HG03378 (cell line): ENCODE measurements at regions not wholly inside any gene's neighbourhood (a gene's known extent, or its start where the extent isn't known, plus 50 kb on each side); places are given as distances from the start of the nearest gene placed in this dataset.

ENCODE experiments used
- ATAC-seq: cut with Tn5 transposase; IDR thresholded peaks from one replicate; pipeline ENCODE4 v1.9.1; 2021; ENCODE audit warnings: mild to moderate bottlenecking, moderate library complexity; ENCODE audit not compliant: unreplicated experiment

DNA sequence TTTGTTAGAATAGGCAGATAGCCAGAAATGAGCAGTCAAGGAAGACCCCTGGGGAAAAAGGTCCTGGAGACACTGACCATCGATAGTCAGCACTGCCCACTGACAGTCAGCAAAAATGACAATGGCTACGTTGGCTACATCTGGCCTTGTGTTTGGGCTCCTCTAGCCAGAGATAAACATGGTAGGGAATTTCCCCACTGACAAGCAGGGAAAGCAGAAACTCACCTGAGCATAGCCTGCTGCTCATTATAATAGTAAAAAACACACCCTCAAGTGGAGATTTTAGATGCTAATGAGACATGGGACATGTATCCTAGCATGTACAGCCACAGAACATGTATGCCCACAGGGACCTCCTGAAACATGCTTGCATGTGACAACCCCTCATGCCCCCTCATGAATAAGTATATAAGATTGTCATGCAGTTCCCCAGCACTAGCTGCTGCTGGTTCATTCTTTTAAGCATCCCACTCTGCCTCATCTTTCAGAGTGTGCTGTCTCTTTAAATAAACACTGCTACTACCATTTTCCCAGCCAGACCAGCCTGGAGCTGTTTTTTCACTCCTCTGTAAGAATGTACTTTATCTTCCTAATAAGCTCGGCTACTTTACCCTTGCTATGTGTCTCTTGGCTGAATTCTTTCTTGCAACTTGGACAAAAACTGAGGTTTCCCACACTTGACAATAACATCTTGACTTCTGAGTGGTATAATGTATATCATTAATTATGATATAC, 550.1 kb upstream of the CDH8 start:
- no peak for ATAC-seq

DNA sequence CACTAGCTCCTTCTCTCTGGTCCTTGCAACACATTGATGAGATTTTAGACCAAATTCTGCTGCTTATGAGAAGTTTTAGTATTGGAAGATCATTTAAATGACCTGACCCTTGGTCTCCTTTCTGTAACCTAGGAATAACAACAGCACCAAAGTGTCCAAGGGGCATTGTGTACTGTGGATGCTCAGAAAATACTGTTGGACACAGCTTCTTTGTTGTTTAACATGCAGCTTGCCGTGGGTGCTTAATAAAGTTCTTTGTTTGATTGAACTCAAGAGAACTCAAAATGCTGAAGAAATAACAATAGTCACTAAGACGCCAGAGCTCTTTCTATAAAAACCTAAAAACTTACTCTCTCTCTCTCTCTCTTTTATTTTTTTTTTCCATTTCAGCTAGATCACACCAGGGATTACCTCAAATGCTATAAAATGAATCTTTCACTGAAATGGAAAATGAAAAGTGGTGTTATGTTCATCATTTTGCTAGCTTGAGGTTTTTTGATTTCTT, 548.9 kb upstream of the CDH8 start:
- ATAC-seq: no peak

DNA sequence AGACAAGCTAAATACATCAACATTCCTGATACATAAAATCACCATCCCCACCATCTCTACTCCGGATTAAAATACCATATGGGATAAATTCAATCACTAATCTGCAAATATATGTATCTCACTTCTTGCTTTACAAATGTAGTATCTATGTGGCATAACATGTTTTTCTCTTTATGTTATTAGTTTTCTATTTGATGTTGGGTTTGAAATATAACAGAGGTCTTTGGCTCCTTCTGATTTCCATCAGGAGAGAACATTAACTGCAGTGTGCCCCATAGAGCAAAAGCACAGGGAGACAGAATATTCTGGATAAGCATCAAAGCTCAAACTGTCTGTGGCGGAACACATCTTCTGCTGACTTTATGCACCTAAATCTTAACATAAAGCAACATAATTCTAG, 547.2 kb upstream of the CDH8 start:
- ATAC-seq: no peak

DNA sequence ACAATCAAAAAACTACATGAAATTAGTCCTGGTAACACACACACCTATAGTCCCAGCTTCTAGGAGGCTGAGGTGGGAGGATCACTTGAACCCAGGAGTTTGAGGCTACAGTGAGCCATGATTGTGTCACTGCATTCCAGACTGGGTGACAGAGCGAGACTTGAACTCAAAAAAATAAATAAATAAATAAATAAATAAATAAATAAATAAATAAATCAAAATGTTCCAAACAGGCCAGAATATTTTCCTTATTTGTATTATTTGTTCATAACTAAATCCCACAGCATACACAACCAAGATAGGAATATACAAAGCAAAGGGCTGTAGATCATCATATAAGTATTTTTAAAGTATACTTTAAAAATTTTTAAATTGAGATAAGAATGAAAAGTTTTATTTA, 537.2 kb upstream of the CDH8 start:
- no peak for ATAC-seq

DNA sequence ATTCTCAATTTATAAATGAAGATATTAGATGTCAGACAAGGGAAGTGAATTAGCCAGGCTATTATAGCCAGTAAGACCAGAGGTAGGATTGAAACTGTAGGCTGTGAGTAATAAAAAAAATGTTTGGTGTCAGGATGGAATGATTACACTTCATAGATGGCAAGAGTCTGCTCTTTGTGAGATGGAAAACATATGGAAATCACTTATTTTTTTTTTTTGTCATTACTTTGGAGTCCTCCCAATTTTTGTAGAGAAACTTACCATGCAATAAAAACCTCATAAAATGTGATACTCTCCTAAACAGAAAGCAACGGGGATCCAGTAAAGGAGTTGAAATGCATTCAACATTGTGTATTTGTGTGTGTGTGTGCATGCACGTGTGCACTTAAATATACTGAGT, 532.7 kb upstream of the CDH8 start:
- ATAC-seq: no peak

DNA sequence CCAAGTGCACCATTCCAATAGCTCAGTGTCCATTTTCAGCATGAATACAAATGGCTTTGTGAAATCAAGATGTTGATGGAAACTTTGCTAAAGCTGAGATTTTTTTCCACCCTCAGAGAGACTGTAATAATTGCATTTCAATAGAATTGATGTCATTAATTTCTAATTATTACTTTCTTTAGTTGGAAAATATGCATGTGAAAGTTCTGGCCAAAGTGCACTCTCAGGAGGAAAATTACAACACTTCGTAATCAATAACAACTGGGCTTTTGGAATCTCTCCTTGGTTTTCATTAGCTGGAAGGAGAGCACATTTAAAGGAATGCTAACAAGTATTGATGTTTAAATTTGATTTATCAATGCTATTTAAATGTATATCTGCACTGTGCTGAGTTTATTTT, 529.5 kb upstream of the CDH8 start:
- no peak for ATAC-seq

DNA sequence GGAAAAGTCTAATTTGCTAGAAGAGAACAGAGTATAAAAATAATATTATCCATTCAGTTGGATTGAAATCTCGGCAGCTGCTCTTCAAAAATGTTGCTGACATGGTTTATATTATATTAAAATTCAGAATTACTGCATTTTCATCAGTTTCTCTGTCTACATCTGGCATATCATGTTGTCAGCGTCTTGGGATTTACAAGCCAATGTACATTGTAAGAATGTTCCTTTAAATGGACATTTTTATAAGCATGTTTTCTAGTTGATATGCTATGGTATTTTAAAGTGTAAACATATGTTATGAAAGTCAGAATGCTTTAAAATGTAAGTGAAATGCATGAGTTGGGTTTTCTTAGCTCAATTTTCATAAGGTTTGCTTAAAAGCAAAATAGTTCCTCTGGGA, 528.1 kb upstream of the CDH8 start:
- no peak for ATAC-seq

DNA sequence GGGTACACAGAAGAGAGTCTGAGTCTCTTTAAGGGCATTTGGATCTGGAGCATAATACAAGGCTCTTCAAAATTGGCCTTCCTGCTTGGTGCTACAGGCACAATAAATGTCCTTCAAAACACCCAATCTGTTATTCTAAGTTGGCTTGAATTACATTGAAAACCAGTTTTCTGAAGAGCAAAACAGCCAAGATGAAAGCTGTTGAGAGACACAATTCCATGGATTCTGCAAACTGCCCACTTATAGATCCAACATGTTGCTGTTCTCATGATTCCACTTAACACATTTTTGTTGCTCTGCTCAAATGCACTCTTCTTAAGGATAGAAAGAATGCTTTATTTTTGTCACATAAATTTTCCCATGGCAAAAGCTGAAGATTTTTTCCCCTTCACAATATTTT, 525.9 kb upstream of the CDH8 start:
- ATAC-seq: no peak

DNA sequence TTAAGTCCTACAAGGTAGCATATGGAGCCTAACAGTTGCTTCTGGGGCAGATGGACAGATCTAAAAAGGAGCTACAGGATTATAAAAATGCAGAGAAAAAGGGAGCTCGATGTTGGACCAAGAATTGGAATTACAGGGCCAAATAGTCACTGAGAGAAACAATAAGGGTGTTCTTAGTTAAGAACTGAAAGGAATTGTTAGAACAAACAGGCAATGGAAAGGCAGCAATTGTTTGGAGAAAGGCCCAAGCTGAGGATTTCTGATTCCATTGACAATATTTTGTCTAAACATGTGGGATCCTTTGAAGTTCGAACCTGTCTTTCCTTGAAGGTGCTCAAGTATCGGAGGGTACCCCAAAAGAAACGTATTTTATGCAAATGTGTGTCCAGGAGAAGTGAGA, 513.6 kb upstream of the CDH8 start:
- no peak for ATAC-seq

DNA sequence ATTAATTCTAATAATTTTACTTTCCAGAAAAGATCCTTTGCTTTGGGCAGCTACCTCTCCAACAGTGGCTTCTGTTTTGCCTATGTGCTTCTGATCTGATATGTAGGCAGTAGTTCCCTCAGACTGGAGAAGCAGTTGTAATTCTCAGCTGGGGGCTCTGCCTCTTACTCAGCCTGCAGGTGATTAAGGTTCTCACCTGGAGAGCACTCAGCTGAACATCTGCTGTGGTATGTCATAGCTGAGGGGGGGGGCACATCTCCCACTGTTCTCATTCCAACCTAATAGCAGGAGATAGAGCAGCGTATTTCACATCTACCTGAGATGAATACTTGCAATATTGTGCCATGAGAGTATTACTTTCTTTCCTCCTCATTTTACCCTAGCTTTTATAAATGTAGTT, 511.9 kb upstream of the CDH8 start:
- no peak for ATAC-seq

DNA sequence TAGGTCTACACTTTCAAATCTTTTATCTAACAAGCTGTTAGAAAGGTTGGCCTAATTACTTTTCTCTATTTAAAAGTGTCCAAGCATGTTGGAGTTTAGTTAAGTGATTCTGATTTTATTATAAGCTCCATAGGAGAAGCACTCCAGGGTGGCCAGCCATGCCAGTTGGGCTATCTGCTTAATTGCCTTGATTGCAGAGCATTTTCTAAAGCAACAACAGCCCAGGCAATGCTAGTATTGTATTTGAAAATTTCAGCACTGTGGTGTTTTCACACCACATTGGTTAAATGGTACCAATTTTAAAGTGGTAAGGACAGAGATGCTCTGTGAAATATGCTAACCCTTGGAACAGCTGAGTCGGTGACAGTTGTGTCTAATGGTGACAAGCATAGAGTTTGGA, 510.5 kb upstream of the CDH8 start:
- ATAC-seq: no peak

DNA sequence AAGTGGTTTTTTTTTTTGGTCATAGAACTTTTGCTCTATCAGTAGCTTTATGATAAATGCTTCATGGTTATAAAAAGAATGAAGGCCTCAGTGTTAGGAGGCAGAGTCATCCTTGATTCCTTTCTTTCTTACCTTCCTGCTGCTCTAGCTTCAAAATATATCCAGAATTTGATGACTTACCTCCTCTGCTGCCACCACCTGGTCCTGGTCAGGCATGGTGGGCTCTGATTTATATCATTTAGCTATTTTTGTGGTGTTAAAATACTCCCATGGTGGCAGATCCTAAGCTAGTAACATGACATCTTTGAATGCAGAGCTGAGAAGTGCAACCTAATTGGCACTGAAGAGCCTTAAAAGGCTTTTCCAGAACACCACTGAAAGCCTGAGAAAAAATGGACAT, 508.8 kb upstream of the CDH8 start:
- ATAC-seq: no peak

DNA sequence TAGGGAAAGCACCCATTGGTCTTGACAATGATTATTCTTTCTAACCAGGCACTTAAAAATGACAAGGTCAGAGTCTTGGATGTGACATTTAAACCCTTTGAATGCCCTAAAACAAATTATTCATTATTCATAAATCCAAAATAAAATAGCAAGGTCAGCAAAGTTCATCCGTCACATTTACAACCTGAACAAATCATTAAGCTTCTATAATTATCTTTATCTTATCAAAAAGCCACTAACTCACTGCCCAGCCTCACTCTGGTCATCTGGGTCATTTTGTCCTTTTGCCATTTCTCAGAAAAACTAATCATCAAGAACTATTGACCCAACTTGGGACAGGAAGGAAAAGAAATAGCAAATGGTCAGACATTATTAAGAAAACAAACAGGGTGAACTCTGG, 507.3 kb upstream of the CDH8 start:
- no peak for ATAC-seq

DNA sequence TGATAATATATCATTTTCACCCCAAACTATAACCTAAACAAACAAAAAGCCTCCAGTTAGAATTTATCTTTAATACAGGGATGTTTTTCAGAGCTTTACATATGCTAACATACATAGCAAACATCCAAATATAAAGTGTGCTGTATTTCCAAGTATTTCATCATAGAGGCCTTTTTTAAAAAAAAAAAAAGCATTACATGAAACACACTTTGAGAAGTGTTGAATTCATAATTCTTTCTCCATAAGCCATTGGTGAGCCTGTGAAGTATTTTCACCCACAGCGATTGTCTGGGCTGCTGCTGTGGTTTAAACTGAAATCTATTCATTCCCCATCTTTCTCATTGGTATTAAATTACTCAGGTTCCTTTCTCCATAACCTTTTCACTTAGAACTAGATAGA, 503.4 kb upstream of the CDH8 start:
- no peak for ATAC-seq

DNA sequence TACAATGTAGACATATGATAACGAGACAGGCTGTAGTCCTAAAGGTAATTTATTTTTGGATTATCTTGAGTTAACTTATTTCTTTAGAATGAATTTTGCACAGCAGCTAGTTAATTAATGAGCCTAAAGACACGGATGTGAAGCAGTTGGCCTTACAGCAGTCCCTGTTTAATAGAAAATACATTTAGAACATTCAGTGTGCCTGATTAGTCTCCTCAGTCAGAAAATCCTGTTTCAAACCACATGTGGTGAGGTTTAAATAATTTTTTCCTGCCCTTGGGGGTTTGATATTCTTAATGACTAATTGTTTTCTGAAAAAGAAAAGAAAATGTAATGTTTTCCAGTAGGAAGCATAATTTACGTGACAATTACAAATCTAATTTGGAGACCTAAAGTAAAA, 494.2 kb upstream of the CDH8 start:
- no peak for ATAC-seq

DNA sequence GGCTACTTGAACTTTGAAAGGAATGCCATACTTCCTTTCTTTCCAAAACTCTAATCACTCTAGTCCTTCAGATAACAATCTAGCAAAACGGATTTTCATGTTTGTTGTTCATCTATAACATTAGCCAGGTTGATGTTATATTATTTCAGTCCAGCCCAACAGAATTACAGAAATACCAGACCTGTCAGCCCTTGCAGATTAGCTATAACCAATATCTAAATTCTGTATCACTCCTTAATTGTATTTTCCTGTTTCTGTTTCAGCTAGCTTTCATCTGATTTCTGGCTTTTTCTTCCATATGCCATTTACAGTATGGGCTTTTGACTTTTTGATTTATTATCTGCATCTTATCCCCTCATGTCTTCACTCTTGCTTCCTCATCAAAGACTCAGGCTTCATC, 479.8 kb upstream of the CDH8 start:
- no peak for ATAC-seq

DNA sequence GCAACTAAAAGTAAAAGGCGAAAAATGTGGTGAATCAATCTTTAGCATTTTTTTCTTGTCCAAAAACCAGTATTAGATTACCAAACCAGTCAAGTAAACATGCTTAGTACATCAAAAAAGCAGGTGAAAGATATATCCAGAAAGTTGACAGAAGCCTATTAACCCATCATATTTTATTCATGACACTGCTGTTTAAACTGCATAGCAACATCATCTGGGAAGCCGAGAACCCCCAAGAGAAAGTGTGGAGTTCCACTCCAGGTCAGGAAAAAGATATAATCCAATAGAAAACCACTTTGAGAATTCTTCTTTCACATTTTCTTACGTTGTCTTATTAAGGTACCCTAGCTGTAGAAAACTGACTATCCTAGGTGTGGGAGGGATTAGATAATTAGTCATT, 466.8 kb upstream of the CDH8 start:
- ATAC-seq: no peak

DNA sequence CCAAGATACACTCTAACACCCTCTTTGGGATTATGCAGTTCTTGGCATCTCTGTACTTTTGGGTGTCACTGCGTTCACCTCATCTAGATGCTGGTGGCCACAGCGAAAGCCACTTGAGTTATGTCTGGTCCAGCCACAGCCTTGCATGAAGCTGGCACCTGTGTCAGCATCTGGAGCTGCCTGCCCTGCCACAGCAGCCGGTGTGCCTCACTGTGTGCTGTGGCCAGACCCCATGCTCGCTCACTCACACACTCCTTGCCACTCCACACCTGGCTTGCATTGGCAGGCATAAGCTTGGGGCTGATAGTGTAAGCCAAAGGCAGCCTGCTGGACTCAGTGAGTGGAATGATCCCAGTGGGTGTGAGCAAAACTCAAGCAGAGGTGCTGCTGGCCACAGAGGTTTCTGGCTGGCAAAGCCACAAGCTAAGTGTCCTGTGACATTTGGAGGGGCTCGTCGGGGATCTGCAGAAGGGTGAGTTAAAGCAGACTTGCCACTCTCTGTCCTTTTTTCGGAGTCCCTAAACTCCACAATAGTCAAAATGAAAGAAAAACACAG, 442.7 kb upstream of the CDH8 start:
- no peak for ATAC-seq

DNA sequence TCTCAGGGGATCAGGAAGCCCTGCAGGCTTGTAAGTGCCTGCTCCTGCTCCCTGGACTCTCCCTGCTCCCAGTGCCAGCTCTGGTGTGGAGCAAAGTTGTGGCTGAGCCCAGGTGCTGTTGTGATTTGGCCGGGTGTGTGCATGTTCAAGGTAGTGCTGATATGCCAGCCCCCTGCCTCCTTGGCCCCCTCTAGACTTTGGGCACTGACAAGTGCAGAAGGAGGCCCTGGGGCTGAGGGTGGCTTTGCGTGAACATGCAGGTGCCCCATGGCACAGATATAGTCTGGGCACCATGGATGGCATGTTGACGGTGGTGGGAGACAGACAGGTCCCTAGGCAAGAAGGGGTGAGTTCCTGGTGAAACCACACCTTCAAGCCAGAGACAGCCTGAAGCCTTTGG, 441.6 kb upstream of the CDH8 start:
- no peak for ATAC-seq

DNA sequence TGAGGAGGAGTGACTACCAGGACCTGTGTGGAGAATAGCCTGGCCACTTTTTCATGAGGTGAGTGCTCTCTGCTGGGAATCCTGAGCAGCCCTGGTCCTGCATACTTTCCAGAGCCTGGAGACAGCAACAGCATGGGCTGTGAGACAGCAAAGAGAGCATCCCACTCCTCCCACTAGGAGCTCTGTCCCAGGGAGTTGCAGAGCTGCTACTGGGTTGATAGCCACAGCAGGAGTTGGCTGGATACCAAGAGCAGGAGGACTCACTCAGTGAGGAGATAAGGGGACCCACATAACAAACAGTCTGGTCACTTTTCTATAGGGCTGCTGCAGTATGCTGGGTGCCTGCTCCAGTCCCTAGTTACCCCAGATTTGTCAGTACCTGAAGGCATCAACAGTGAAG, 439.3 kb upstream of the CDH8 start:
- ATAC-seq: no peak

DNA sequence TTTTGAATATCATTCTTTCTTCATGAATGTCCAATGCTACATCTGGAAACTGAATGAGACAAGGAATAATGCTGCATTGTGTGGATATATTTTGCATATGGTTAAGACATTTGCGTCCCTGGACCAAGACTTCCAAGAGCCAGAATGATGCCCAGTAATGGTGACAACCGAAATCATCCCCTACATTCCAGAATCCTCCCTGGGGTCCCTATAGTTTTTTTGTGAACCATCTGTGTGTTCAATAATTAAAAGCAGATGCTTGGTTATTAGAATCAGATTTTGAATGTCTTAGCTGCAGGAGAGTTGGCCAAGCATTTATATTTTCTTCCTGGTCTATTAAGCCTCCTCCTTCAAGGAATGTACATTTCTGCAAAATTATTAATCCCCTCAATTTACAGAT, 426.7 kb upstream of the CDH8 start:
- ATAC-seq: no peak

DNA sequence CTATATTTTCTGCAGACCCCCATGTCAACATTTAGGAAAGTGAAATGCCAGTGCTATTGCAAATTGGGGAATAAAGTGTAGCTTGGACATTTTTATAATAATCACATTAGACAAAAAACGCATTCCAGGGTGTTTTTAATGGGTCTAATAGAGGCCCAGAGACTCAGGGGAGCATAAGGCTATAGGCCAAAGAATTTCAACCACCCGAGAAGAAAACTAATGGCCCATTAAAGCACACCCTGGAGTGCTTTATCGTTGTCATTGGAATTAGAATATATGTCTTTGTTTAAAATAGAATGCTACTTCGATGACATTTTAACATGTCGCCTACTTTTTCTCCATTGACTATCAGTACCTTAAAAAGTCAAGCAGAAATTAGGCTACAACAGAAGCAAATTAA, 414.1 kb upstream of the CDH8 start:
- ATAC-seq: no peak

DNA sequence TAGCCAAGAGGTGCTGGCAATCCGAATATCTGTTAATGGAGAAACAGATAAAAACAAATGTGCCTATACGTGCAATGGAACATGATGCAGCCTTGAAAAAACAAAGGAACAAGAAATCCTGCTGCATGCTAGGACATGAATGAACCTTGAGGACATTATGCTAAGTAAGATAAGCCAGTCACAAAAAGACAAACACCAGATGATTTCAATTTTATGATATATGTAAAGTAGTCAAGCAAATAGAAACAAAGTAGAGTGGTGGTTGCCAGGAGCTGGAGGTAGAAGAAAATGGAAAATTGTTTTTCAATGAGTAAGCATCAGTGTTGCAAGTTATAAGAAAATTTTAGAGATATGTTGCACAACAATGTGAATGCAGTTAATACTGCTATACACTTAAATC, 409.7 kb upstream of the CDH8 start:
- ATAC-seq: no peak
